ENCODE measurements at regions not wholly inside any gene's neighbourhood (a gene's known extent, or its start where the extent isn't known, plus 50 kb on each side); places are given as distances from the start of the nearest gene placed in this dataset.
A peak's percentile ranks its signal among the peaks of the same experiment; 100 is the strongest.
"Not testable (repeated sequence)": the region's sequence is repeated elsewhere in the genome, so short reads cannot be mapped to it uniquely, and the experiment has no call there.

DNA sequence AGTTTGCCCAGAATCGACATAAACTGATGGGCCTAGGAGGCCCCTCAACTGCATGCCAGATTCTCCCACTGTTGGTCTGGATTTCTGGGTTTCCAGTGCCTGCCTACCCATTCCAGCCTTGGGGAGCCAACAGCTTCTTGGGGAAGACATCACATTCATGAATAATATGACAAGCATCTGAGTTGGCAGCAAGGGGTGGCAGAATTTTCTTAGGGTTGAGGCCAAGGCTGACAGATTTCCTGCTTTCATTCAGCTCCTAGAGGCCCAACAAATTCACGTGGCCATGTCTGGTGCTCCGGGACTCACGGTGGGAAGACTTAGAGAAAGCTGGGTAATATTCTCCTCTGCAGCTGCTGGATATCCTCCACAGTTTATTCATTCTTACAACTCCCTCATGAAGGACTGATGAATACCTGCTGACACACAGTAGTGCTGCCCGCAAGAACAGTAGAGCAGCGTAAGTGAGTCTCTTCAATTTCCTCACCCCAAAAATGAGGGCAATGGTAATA, 305.0 kb upstream of the TNC start:
- ATAC-seq (ENCODE audit: low read depth in 2 of 2): no peak
- Mint-ChIP-seq H3K9me3 (peaks cover 8 to 57% (median 24%) of the 10 kb centered on the region in 7 donors), H3K36me3 (no peaks in the 10 kb centered on the region), H3K4me1 (no peaks in the 10 kb centered on the region), H3K27me3 (no peaks in the 10 kb centered on the region), H3K27ac (no peak overlapping the region), H3K4me3 (no peak overlapping the region)
- no peak for DNase-seq

DNA sequence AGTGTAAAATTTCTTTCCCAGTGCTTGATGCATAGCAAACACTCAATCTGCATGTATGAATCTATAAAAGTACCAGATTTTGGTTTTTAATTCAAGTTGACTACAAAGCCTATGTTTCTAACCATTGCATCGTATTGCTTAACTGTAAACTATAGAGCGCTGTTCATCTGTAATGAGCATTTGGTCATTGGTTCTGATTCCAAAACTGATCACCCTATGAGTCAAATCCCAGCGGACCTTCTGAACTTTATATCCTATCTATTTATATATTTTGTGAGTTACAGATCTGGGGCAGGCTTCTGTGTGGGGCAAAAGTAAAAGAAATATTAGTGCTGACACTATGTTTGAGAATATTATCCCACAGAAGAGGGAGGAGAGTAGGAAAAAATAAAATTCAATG, 305.7 kb upstream of the TNC start:
- Mint-ChIP-seq H3K4me3 (no peak overlapping the region), H3K27ac (no peak overlapping the region), H3K4me1 (no peaks in the 10 kb centered on the region), H3K27me3 (no peaks in the 10 kb centered on the region), H3K36me3 (no peaks in the 10 kb centered on the region), H3K9me3 (peaks cover 8 to 55% (median 24%) of the 10 kb centered on the region in 7 donors)
- ATAC-seq (ENCODE audit: low read depth in 2 of 2) (no peak), DNase-seq (no peak)

GRCh38 chr9:115425601-115426000, 307.6 kb upstream of the TNC start:
- H3K9me3 Mint-ChIP-seq: peaks cover 8 to 56% (median 24%) of the 10 kb centered on the region in 7 donors
- H3K27me3 Mint-ChIP-seq: no peaks in the 10 kb centered on the region
- no peak overlapping the region for H3K27ac Mint-ChIP-seq
- ATAC-seq (ENCODE audit: low read depth in 2 of 2) (no peak), DNase-seq (no peak)
- H3K4me3 Mint-ChIP-seq: no peak overlapping the region
- no peaks in the 10 kb centered on the region for H3K36me3 Mint-ChIP-seq
- no peaks in the 10 kb centered on the region for H3K4me1 Mint-ChIP-seq

DNA sequence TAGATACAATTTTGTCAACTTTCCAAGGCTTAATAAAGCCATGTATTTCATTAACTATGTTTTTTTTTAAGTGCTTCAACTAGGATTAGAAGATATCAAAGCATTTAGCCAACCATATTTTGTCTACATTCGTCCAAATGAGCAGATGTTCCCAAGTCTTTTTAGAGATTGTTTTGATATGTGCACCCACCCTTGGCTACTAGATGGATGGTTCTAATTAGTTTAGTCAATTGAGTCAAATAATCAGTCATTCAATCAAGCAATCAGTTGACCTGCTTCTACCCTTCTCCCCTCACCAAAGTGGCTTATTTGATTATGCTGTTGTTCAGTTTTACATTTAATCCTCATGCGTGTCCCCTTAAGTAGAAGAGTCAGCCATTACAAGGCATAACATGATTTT, 319.5 kb upstream of the TNC start:
- no peak for ATAC-seq (ENCODE audit: low read depth in 2 of 2)
- Mint-ChIP-seq H3K36me3 (no peaks in the 10 kb centered on the region), H3K9me3 (peaks cover 0 to 6% (median 2%) of the 10 kb centered on the region in 7 donors), H3K27me3 (no peaks in the 10 kb centered on the region), H3K4me3 (no peak overlapping the region), H3K27ac (no peak overlapping the region), H3K4me1 (no peaks in the 10 kb centered on the region)
- no peak for DNase-seq

DNA sequence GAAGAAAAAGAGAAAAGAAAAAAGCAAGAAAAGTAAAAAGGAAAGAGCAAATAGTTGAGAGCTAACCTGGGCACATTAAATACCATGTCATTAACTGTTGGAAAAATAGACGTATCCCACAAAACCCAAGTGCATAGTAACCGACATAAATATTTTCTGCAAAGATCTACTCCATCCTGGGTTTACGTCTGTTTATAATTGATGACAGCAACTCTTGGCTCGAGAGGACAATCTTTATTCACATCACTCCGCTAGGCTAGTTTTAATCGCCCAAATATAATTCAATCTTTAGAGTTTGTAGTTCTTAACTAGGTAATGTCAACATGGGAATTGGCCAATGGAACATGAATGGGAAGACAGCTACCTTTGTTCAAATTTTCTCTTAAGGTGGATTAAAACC, 321.7 kb upstream of the TNC start:
- H3K4me3 Mint-ChIP-seq: no peak overlapping the region
- no peak for DNase-seq
- no peak for ATAC-seq (ENCODE audit: low read depth in 2 of 2)
- no peaks in the 10 kb centered on the region for H3K27me3 Mint-ChIP-seq
- H3K9me3 Mint-ChIP-seq: peaks cover 0 to 6% (median 3%) of the 10 kb centered on the region in 7 donors
- H3K4me1 Mint-ChIP-seq: no peaks in the 10 kb centered on the region
- H3K36me3 Mint-ChIP-seq: no peaks in the 10 kb centered on the region
- peak overlapping the region in 1 of 6 donors; percentile 84 for H3K27ac Mint-ChIP-seq

- Mint-ChIP-seq H3K9me3 (peaks cover 0 to 4% (median 2%) of the 10 kb centered on the region in 7 donors), H3K4me1 (no peaks in the 10 kb centered on the region)
Observed at GRCh38 chr9:115442054-115442453, 324.1 kb upstream of the TNC start.

DNA sequence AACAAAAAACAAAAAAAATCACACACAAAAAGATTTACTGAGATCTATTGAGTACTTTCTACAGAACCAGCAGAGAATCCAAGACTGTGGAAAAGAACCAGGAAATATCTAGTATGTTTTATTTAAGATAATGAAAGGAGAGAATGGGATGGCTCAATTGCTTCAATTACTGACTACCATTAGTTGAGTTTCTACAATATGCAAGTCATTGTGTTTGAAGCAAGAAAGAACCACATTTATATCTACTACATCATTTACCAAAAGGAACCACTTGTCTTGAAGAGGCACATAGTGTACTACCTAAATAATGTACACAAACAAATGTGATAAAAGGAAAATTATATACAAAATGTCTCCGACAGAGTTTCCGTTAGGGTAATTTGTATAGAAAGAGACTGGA, 325.9 kb upstream of the TNC start:
- Mint-ChIP-seq H3K4me3 (no peak overlapping the region), H3K36me3 (no peaks in the 10 kb centered on the region), H3K4me1 (no peaks in the 10 kb centered on the region), H3K27ac (no peak overlapping the region), H3K9me3 (peaks cover 0 to 5% (median 0%) of the 10 kb centered on the region in 7 donors), H3K27me3 (no peaks in the 10 kb centered on the region)
- no peak for ATAC-seq (ENCODE audit: low read depth in 2 of 2)
- no peak for DNase-seq

More at GRCh38 chr9:115442054-115442453, 324.1 kb upstream of the TNC start:
- Mint-ChIP-seq H3K36me3 (no peaks in the 10 kb centered on the region), H3K27ac (no peak overlapping the region), H3K4me3 (no peak overlapping the region), H3K27me3 (no peaks in the 10 kb centered on the region)
- DNase-seq (no peak), ATAC-seq (ENCODE audit: low read depth in 2 of 2) (no peak)

GRCh38 chr9:115444959-115445358, 327.0 kb upstream of the TNC start:
- no peaks in the 10 kb centered on the region for H3K36me3 Mint-ChIP-seq

DNA sequence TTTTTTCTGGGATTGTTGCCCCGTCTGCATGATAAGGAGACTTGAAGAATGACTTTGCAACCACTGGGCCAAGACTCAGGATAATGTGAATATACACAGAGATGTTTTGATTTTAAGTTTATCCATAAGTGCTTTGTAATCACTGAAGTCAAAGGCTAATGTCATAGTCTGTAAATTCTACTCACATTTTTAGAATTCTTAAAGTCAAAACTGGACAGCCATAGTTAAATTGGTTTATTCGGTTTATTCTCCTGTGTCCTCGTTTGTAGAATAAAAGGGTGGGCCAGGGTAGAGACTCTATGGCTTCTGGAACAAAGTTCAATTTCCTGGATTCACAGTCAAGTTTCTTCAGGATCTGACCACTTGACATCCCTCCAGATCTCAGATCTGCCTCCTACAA, 327.7 kb upstream of the TNC start:
- peaks cover 0 to 3% (median 0%) of the 10 kb centered on the region in 7 donors for H3K9me3 Mint-ChIP-seq
- DNase-seq (no peak), ATAC-seq (ENCODE audit: low read depth in 2 of 2) (no peak)
- no peak overlapping the region for H3K4me3 Mint-ChIP-seq
- no peaks in the 10 kb centered on the region for H3K27me3 Mint-ChIP-seq
- no peak overlapping the region for H3K27ac Mint-ChIP-seq
- no peaks in the 10 kb centered on the region for H3K36me3 Mint-ChIP-seq
- no peaks in the 10 kb centered on the region for H3K4me1 Mint-ChIP-seq

More at GRCh38 chr9:115444959-115445358, 327.0 kb upstream of the TNC start:
- ATAC-seq (ENCODE audit: low read depth in 2 of 2) (no peak), DNase-seq (no peak)
- no peak overlapping the region for H3K4me3 Mint-ChIP-seq
- no peaks in the 10 kb centered on the region for H3K4me1 Mint-ChIP-seq
- no peaks in the 10 kb centered on the region for H3K27me3 Mint-ChIP-seq
- peaks cover 0 to 3% (median 0%) of the 10 kb centered on the region in 7 donors for H3K9me3 Mint-ChIP-seq
- H3K27ac Mint-ChIP-seq: no peak overlapping the region

DNA sequence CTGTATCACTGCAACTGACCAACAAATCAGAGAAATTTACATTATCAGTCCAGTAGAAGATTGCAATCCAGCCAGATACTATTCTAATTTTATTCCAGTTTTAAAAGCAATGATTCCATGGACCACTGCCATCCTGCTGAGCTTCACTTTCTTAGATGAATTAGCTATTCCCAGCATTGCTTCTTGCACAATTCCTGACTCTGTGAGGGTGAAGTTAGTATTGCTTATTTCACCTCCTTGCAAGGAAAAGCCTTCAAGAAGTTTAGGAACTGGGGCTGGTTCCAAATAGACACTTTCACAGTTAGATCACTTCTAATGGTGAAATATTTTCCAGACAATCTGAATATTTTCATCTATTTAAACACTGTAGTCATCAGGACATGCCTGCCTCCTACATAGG, 338.6 kb upstream of the TNC start:
- no peak for ATAC-seq (ENCODE audit: low read depth in 2 of 2)
- peaks cover 8 to 26% (median 12%) of the 10 kb centered on the region in 3 donors for H3K27me3 Mint-ChIP-seq
- H3K9me3 Mint-ChIP-seq: peaks cover 0 to 8% (median 2%) of the 10 kb centered on the region in 7 donors
- DNase-seq: no peak
- no peak overlapping the region for H3K27ac Mint-ChIP-seq
- no peaks in the 10 kb centered on the region for H3K4me1 Mint-ChIP-seq
- H3K36me3 Mint-ChIP-seq: no peaks in the 10 kb centered on the region
- H3K4me3 Mint-ChIP-seq: no peak overlapping the region

DNA sequence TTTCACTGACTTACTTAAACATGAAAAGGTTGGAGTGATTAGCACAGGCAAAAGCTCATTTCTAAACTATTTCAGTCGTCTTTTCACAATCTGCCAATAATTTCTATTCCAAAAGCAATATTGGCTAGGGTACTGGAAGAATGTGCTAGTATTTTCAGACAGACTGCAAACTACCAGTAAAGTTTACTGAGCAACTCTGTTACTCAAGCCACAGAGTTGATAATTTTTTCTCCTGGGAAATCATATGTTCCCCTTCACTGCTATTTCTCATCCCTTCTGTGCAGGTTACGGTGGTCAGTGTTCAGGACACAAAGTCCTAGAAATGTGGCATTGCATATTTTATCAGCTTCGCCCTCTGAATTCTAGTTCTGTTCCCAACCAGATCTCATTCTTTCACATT, 343.3 kb upstream of the TNC start:
- DNase-seq (no peak), ATAC-seq (ENCODE audit: low read depth in 2 of 2) (no peak)
- Mint-ChIP-seq H3K4me3 (no peak overlapping the region), H3K9me3 (peaks cover 0 to 8% (median 2%) of the 10 kb centered on the region in 7 donors), H3K4me1 (no peaks in the 10 kb centered on the region), H3K36me3 (no peaks in the 10 kb centered on the region), H3K27me3 (peaks cover 12 to 15% (median 12%) of the 10 kb centered on the region in 3 donors), H3K27ac (no peak overlapping the region)

DNA sequence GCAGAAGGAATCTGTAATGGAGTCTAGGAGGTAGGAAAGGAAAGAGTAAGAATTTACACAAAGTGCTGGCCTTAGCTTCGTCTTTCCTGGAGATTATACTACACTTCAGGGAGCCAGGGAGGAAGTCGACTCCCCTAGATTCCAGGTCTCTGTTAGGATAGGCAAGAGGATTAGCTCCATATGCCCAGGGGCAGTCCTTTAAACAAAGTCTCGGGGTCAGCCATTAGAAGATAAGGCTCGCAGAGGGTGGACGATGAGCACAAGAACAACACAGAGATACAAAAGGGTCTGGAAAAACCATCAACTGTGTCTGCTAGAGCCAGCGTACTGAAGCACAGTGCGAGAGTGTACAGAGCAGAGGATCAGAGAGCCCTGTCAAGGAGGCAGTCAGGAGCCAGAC, 344.7 kb upstream of the TNC start:
- no peaks in the 10 kb centered on the region for H3K4me1 Mint-ChIP-seq
- no peak for DNase-seq

DNA sequence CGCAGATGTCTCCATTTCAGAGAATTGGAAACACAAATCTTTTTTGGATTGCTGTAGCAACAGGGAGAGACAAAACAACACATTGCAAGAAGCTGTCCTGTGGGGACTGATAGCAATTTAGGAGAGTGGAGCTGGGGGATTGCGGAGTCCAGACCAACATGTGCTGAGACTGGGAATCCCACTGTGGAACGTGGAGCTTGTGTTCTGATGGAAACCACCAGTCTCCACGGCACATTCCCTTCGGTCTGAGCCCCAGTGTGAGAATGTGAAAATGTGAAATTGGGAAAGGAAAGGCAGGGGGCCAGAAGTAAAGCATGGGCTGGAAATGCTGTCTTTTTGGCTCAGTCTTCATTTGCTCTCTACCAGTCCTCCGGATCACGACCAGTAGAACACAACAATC, 348.8 kb upstream of the TNC start:
- Mint-ChIP-seq H3K9me3 (peaks cover 0 to 8% (median 0%) of the 10 kb centered on the region in 7 donors), H3K27me3 (peaks cover 0 to 7% (median 4%) of the 10 kb centered on the region in 3 donors), H3K4me1 (no peaks in the 10 kb centered on the region), H3K4me3 (no peak overlapping the region), H3K27ac (no peak overlapping the region), H3K36me3 (no peaks in the 10 kb centered on the region)
- ATAC-seq (ENCODE audit: low read depth in 2 of 2): no peak
- no peak for DNase-seq

More for the DNA sequence above, 344.7 kb upstream of the TNC start:
- Mint-ChIP-seq H3K36me3 (no peaks in the 10 kb centered on the region), H3K4me3 (no peak overlapping the region), H3K27me3 (peaks cover 10 to 12% (median 12%) of the 10 kb centered on the region in 3 donors), H3K9me3 (peaks cover 0 to 12% (median 3%) of the 10 kb centered on the region in 7 donors), H3K27ac (no peak overlapping the region)
- ATAC-seq (ENCODE audit: low read depth in 2 of 2): no peak

DNA sequence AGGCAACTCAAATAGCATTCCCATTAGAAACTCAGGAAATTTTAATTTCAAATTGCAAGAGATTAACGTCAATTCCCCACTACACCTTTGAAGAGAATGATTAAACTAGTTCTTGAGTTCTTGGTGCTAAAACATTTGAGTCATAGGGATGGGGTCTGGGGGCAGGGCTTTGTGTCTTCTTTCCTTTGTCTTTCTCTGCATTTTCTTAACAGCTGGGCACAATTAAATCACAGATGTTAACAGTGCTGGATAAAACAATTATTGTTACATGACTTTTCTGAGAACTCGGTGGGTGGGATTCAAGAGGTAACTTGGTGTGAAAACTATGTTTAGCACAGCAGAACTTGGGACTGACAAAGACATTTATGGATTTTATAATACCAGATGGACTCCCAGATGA, 351.9 kb upstream of the TNC start:
- ATAC-seq (ENCODE audit: low read depth in 2 of 2): no peak
- Mint-ChIP-seq H3K9me3 (peaks cover 0 to 8% (median 0%) of the 10 kb centered on the region in 7 donors), H3K4me3 (no peak overlapping the region)

DNA sequence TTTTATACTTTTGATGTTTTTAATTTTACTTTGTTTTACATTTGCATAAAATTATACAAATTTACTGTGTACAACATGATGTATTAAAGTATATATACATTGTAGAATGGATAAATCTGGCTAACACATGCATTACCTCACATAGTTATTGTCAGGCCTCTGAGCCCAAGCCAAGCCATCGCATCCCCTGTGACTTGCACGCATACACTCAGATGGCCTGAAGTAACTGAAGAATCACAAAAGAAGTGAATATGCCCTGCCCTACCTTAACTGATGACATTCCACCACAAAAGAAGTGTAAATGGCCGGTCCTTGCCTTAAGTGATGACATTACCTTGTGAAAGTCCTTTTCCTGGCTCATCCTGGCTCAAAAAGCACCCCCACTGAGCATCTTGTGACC, 355.1 kb upstream of the TNC start:
- not testable (repeated sequence) for H3K27ac Mint-ChIP-seq; ATAC-seq (ENCODE audit: low read depth in 2 of 2); H3K27me3 Mint-ChIP-seq; H3K36me3 Mint-ChIP-seq; H3K4me3 Mint-ChIP-seq; DNase-seq; H3K9me3 Mint-ChIP-seq; H3K4me1 Mint-ChIP-seq

More for the DNA sequence above, 351.9 kb upstream of the TNC start:
- Mint-ChIP-seq H3K27me3 (peaks cover 7 to 8% (median 7%) of the 10 kb centered on the region in 3 donors), H3K4me1 (no peaks in the 10 kb centered on the region), H3K36me3 (no peaks in the 10 kb centered on the region), H3K27ac (no peak overlapping the region)
- no peak for DNase-seq

All from naive B cell (primary cell).